Prostate gland (tissue), 2 donors: ENCODE measurements at regions not wholly inside any gene's neighbourhood (a gene's known extent, or its start where the extent isn't known, plus 50 kb on each side); places are given as distances from the start of the nearest gene placed in this dataset.

Experiments used
- POLR2A ChIP-seq: fragments of 450-650 bp; IDR thresholded peaks from one replicate; pipeline ENCODE4 v1.6.1; 2016; ENCODE audit warnings: antibody characterized with exemption, mild to moderate bottlenecking
- POLR2AphosphoS5 ChIP-seq: sonication (generic); formaldehyde crosslinking; IDR thresholded peaks from one replicate; pipeline ENCODE4 v1.6.1; 2017; ENCODE audit warnings: antibody characterized with exemption
- TF ChIP-seq, protein P1 (sequence below), 4 experiments: fragments of 200-600 bp in 2 of 4; fragments of 450-650 bp in 2 of 4; sonication (generic) in 2 of 4; IDR thresholded peaks; 1 replicate in 3 of 4; 2 replicates in 1 of 4; pipeline ENCODE4 v1.5.1; 2016 to 2019; ENCODE audit warnings: antibody characterized with exemption in 4 of 4, mild to moderate bottlenecking in 2 of 4, moderate library complexity in 2 of 4

DNA sequence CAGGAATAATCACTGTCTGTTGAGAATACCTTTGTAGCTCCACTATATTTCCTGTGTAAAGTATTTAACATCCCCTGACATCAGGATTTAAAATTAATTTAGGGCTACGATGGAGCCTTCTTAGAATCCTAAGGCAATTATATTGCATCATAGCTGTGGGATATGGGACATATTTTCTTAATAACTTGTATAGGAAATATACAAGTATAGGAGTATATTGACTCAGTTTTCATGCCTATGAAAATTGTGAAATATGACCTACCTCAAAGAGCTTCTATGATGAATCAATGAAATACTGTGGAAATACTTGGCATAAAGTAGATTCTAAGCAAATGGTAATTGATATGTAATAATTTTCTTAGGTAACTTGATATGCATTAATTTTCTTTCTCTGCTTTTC, 221.0 kb upstream of the KLF4 start:
- TF ChIP-seq, protein P1, sequence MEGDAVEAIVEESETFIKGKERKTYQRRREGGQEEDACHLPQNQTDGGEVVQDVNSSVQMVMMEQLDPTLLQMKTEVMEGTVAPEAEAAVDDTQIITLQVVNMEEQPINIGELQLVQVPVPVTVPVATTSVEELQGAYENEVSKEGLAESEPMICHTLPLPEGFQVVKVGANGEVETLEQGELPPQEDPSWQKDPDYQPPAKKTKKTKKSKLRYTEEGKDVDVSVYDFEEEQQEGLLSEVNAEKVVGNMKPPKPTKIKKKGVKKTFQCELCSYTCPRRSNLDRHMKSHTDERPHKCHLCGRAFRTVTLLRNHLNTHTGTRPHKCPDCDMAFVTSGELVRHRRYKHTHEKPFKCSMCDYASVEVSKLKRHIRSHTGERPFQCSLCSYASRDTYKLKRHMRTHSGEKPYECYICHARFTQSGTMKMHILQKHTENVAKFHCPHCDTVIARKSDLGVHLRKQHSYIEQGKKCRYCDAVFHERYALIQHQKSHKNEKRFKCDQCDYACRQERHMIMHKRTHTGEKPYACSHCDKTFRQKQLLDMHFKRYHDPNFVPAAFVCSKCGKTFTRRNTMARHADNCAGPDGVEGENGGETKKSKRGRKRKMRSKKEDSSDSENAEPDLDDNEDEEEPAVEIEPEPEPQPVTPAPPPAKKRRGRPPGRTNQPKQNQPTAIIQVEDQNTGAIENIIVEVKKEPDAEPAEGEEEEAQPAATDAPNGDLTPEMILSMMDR (IDR thresholded peaks at IDR 0.05): no peak
- TF ChIP-seq POLR2AphosphoS5 (no peak), POLR2A (no peak)
